Loucy (cell line): ENCODE measurements at regions not wholly inside any gene's neighbourhood (a gene's known extent, or its start where the extent isn't known, plus 50 kb on each side); places are given as distances from the start of the nearest gene placed in this dataset.

ENCODE experiments used
- H2AFZ ChIP-seq: fragments of 200-600 bp; sonication (generic); 2 replicates; pipeline ENCODE4 v1.6.0; 2016; ENCODE audit warnings: antibody characterized with exemption, mild to moderate bottlenecking, low read length, moderate library complexity
- H3F3A ChIP-seq: fragments of 200-600 bp; 2 replicates; pipeline ENCODE4 v1.6.0; 2016; ENCODE audit warnings: antibody characterized with exemption, low read depth, mild to moderate bottlenecking
- H3K27me3 ChIP-seq: fragments of 200-600 bp; sonication (generic); 2 replicates; pipeline ENCODE4 v1.6.1; 2014; ENCODE audit warnings: low read length, mild to moderate bottlenecking; ENCODE audit not compliant: insufficient read depth, poor library complexity, severe bottlenecking
- H3K36me3 ChIP-seq: fragments of 200-600 bp; sonication (generic); 2 replicates; pipeline ENCODE4 v1.6.1; 2016; ENCODE audit warnings: low read length; ENCODE audit not compliant: insufficient read depth
- H3K4me1 ChIP-seq: fragments of 200-600 bp; sonication (generic); 2 replicates; pipeline ENCODE4 v1.5.1; 2014; ENCODE audit warnings: low read length, mild to moderate bottlenecking; ENCODE audit not compliant: insufficient read depth, poor library complexity, severe bottlenecking
- H3K4me2 ChIP-seq: fragments of 200-600 bp; sonication (generic); 2 replicates; pipeline ENCODE4 v1.6.0; 2014; ENCODE audit warnings: antibody characterized with exemption, low read length, low read depth, mild to moderate bottlenecking; ENCODE audit not compliant: poor library complexity, severe bottlenecking
- H3K4me3 ChIP-seq: fragments of 200-600 bp; sonication (generic); 2 replicates; pipeline ENCODE4 v1.5.1; 2014; ENCODE audit warnings: low read length, mild to moderate bottlenecking, mixed read lengths; ENCODE audit not compliant: poor library complexity, severe bottlenecking
- H3K79me2 ChIP-seq: fragments of 200-600 bp; sonication (generic); 2 replicates; pipeline ENCODE4 v1.6.1; 2014; ENCODE audit warnings: low read length; ENCODE audit not compliant: insufficient read depth
- H3K9ac ChIP-seq: fragments of 200-600 bp; sonication (generic); 2 replicates; pipeline ENCODE4 v1.6.0; 2014; ENCODE audit warnings: mild to moderate bottlenecking, low read depth, low read length, moderate library complexity; ENCODE audit not compliant: poor library complexity, severe bottlenecking
- H3K9me2 ChIP-seq: fragments of 200-600 bp; sonication (generic); replicated peaks from 2 replicates; pipeline ENCODE4 v1.6.1; 2016; ENCODE audit warnings: low read depth, low read length, mixed read lengths
- H3K9me3 ChIP-seq: fragments of 200-600 bp; sonication (generic); 2 replicates; pipeline ENCODE4 v1.6.1; 2014; ENCODE audit warnings: mild to moderate bottlenecking, antibody characterized with exemption, low read length, low read depth; ENCODE audit not compliant: insufficient read depth
- H4K20me1 ChIP-seq: fragments of 200-600 bp; sonication (generic); 2 replicates; pipeline ENCODE4 v1.6.0; 2014; ENCODE audit warnings: antibody characterized with exemption, low read length, mild to moderate bottlenecking; ENCODE audit not compliant: insufficient read depth, poor library complexity, severe bottlenecking
- EZH2phosphoT487 ChIP-seq: fragments of 200-600 bp; IDR thresholded peaks from 2 replicates; pipeline ENCODE4 v1.6.1; 2018; ENCODE audit warnings: antibody characterized with exemption, mild to moderate bottlenecking, moderate library complexity, borderline replicate concordance
- TF ChIP-seq, protein P1 (sequence below): fragments of 200-600 bp; sonication (generic); conservative IDR thresholded peaks from 2 replicates; pipeline ENCODE4 v1.5.1; 2014; ENCODE audit warnings: mild to moderate bottlenecking, antibody characterized with exemption, low read length

DNA sequence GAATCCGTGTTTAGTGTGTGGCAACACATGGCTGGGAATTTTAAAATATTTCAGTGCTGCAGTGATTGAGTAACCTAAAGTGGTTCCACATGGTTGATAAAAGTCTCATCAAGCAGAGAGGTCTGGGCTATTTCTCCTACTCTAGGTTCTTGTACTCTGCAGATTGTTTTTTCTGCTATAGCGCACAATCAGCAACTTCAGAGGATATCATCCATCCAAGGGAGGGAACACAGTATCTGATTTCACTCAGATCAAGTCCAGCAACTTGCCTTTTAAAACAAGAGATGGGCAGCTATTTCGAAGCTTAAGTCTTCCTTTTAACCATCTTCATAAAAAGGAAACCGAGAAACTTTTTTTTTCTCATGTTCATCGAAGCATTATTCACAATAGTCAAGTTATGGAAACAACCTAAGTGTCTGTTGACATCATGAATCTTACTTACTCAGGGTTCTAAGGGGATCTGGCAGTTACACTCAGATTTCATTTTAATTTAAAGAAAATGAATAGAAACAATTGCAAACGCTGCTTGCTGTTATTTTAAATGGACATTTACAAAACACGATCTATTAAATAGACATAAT lies 172.7 kb upstream of the TRIB2 start:
- Histone ChIP-seq H3K4me1 (no peaks in the 10 kb centered on the region), H3F3A (no peaks in the 10 kb centered on the region), H3K9ac (no peak overlapping the region), H3K79me2 (no peaks in the 10 kb centered on the region), H2AFZ (no peak overlapping the region), H4K20me1 (no peaks in the 10 kb centered on the region), H3K4me2 (no peak overlapping the region), H3K9me3 (no peaks in the 10 kb centered on the region), H3K36me3 (no peaks in the 10 kb centered on the region), H3K9me2 (no peaks in the 10 kb centered on the region), H3K4me3 (no peak overlapping the region), H3K27me3 (no peaks in the 10 kb centered on the region)
- TF ChIP-seq EZH2phosphoT487 = no peak
- TF ChIP-seq, protein P1, sequence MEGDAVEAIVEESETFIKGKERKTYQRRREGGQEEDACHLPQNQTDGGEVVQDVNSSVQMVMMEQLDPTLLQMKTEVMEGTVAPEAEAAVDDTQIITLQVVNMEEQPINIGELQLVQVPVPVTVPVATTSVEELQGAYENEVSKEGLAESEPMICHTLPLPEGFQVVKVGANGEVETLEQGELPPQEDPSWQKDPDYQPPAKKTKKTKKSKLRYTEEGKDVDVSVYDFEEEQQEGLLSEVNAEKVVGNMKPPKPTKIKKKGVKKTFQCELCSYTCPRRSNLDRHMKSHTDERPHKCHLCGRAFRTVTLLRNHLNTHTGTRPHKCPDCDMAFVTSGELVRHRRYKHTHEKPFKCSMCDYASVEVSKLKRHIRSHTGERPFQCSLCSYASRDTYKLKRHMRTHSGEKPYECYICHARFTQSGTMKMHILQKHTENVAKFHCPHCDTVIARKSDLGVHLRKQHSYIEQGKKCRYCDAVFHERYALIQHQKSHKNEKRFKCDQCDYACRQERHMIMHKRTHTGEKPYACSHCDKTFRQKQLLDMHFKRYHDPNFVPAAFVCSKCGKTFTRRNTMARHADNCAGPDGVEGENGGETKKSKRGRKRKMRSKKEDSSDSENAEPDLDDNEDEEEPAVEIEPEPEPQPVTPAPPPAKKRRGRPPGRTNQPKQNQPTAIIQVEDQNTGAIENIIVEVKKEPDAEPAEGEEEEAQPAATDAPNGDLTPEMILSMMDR = no peak

DNA sequence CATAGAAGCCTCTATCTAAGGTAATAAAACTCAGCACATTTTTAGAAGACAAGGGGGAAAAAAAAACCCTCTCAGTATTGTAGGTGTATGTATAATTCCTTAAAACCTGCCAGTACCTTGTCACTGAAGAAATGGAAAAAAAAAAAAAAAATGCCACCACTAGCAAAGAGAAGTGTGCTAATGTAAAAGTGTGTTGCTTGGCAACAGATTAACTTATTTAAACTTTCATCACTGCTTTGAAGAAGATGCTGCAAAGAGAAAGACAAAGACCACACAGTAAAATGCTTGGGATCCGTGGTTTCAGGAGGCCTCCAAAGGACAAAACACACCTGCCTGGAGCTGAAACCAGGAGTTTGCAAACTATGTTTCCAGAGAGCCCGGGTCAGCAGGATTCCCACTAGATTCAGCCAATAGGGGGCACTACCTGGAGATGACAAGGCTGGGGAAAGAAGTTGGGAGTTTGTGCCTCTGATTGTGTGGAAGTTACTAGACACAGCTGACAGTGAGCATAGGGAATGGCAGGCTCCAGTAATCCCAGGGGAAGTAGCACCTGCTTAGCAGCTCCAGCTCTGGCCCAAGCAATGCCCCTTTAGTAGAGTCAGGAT lies 169.1 kb upstream of the TRIB2 start:
- TF ChIP-seq, protein P1 = peak; percentile 53
- TF ChIP-seq EZH2phosphoT487 = no peak
- Histone ChIP-seq H3K4me1 (no peaks in the 10 kb centered on the region), H3K9me3 (no peaks in the 10 kb centered on the region), H2AFZ (no peak overlapping the region), H3K9ac (no peak overlapping the region), H3F3A (no peaks in the 10 kb centered on the region), H3K79me2 (no peaks in the 10 kb centered on the region), H3K4me2 (no peak overlapping the region), H3K36me3 (no peaks in the 10 kb centered on the region), H3K4me3 (no peak overlapping the region), H4K20me1 (no peaks in the 10 kb centered on the region), H3K9me2 (no peaks in the 10 kb centered on the region), H3K27me3 (no peaks in the 10 kb centered on the region)

DNA sequence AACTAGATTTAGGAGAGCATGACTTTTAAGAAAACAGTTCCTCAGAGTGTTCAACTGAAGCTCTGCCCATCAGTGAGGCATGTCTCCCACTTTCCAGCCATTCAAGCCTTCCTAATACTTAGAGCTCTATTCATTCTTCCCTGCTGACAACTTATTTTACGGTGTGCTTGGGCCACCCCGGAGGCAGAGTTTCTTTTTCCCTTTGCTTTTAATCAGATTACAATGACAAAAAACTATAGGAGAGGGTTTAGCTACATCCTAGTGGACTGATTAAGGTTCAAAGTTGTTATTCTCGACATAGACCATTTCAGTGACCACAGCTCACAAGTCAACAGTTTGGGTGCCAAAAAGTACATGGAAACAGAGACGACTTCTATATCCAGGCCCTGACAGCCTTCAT lies 167.8 kb upstream of the TRIB2 start:
- H4K20me1 ChIP-seq = no peaks in the 10 kb centered on the region
- H3K4me2 ChIP-seq = no peak overlapping the region
- no peak for TF ChIP-seq EZH2phosphoT487
- TF ChIP-seq, protein P1 = no peak
- H3F3A ChIP-seq = no peaks in the 10 kb centered on the region
- H3K9ac ChIP-seq = no peak overlapping the region
- no peak overlapping the region for H2AFZ ChIP-seq
- H3K4me1 ChIP-seq = no peaks in the 10 kb centered on the region
- no peak overlapping the region for H3K4me3 ChIP-seq
- no peaks in the 10 kb centered on the region for H3K79me2 ChIP-seq
- H3K27me3 ChIP-seq = no peaks in the 10 kb centered on the region
- H3K9me3 ChIP-seq = no peaks in the 10 kb centered on the region
- no peaks in the 10 kb centered on the region for H3K9me2 ChIP-seq
- no peaks in the 10 kb centered on the region for H3K36me3 ChIP-seq
